ENCODE measurements at regions not wholly inside any gene's neighbourhood (a gene's known extent, or its start where the extent isn't known, plus 50 kb on each side); places are given as distances from the start of the nearest gene placed in this dataset.

DNA sequence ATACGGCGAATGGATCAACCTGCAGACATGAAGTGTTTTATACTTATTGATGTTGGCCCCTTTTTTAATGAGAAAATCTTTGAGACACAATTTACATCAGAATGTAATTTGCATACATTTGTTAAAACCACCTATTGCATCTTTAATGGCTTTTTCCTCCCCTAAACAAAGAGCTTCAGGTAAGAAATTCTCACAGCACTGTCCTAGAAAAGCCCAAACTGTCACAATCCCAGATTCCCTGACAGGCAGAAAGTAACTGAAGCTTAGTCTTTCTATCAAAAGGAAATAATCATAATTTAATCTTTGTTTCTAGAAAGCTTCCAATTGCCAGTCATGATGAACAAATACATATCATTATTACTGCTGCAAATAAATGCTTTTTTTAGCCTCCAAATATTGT is 407.9 kb downstream of the TMA16 start:
- DNase-seq (ENCODE audit: low spot score), result no peak
- H3K27ac ChIP-seq, result no peak overlapping the region
- no peak overlapping the region for H3K4me3 ChIP-seq
- TF ChIP-seq, protein P1, sequence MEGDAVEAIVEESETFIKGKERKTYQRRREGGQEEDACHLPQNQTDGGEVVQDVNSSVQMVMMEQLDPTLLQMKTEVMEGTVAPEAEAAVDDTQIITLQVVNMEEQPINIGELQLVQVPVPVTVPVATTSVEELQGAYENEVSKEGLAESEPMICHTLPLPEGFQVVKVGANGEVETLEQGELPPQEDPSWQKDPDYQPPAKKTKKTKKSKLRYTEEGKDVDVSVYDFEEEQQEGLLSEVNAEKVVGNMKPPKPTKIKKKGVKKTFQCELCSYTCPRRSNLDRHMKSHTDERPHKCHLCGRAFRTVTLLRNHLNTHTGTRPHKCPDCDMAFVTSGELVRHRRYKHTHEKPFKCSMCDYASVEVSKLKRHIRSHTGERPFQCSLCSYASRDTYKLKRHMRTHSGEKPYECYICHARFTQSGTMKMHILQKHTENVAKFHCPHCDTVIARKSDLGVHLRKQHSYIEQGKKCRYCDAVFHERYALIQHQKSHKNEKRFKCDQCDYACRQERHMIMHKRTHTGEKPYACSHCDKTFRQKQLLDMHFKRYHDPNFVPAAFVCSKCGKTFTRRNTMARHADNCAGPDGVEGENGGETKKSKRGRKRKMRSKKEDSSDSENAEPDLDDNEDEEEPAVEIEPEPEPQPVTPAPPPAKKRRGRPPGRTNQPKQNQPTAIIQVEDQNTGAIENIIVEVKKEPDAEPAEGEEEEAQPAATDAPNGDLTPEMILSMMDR (IDR thresholded peaks at IDR 0.05), result no peak

DNA sequence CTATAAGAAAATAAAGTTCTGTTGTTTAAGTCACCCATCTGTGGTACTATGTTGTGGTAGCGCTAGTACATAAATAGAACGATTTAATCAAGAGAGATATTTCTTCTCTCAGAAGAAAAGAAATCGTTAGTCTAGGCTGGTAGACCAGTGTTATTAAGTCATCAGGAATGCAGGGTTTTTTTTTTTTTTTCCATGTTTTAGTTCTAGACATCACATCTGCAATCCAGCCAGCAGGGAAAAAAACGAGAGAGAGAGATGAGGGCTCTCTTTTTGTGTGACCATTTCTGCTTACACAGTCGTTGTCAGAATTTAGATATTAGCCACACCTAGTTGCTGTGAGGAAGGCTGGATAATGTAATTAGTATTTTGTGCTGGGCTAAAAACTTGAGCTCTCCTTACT is 417.4 kb downstream of the TMA16 start:
- TF ChIP-seq, protein P1 (IDR thresholded peaks at IDR 0.05), result no peak
- Histone ChIP-seq H3K27ac (no peak overlapping the region), H3K4me3 (no peak overlapping the region)
- no peak for DNase-seq (ENCODE audit: low spot score)

DNA sequence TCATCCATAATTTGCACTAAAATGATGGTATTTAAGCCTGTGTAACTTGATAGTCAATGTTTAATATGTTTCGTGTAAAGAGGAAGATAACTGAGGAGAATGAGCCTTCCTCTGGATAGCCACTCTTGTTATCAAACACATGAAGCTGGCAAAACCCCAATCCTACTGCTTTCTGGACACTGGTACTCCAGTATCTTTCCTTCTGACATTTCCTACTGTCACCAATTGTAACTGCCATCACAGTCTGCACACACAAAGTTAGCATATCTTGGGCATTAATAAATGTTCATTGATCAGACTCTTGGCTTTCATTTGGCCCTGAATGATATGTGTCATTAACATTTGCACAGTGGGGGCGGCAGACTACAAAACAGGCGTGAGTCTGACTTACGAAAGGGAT is 419.1 kb downstream of the TMA16 start:
- H3K4me3 ChIP-seq, result no peak overlapping the region
- no peak for DNase-seq (ENCODE audit: low spot score)
- TF ChIP-seq, protein P1 (IDR thresholded peaks at IDR 0.05), result no peak
- no peak overlapping the region for H3K27ac ChIP-seq

DNA sequence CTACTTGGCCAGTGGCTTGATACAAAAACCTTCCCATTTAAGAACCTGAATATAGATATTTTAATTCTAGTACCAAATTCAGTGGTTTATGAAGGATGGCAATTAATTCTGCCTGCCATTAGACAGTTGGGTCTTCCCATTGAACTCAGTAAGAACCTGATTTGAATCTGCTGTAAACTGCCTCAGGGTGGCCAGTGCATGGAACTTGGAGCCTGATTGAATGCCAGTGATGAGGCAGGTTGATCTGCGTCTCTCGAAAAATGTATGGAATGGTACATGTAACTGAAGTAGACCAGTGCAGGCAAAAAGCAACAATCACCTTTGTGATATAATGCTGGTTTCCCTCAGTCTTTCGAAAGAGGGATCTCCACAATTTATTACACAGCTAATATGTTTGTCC is 421.4 kb downstream of the TMA16 start:
- DNase-seq (ENCODE audit: low spot score), result no peak
- Histone ChIP-seq H3K27ac (no peak overlapping the region), H3K4me3 (no peak overlapping the region)
- TF ChIP-seq, protein P1 (IDR thresholded peaks at IDR 0.05), result no peak

DNA sequence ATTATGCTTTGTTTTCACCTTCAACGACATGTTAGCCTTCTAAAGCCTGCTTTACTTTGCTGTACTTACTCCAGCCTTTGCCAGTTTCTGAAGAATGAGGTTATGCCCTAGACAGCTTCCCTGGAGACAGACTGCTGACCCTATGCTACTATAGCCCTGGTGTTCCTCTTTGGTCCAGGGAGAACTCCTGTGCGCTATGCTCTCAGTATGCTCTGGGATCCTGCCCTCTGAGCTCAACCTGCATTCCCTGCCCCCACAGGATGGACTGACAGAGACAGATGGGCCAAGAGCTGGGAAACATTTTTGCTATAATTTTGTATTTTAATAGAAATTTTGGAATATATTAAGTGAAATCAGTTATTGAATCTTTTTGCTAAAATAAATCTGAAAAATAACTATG is 425.9 kb downstream of the TMA16 start:
- Histone ChIP-seq H3K4me3 (no peak overlapping the region), H3K27ac (no peak overlapping the region)
- TF ChIP-seq, protein P1 (IDR thresholded peaks at IDR 0.05), result no peak
- DNase-seq (ENCODE audit: low spot score), result no peak

DNA sequence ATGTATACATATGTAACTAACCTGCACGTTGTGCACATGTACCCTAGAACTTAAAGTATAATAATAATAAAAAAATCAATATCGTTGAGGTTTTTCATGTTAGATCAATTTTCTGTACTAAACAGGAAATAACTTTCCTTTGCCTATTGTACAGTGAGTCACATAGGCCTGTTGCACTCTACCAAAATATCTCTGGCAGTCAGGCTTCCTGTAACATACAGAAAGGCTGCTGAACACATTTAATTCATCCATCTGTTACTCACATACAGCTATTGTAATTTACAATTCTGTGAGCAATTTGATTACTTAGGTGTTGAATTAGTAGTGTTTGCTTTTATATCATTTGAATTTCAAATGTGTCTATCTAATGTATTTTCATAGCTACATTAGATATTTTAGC is 427.8 kb downstream of the TMA16 start:
- no peak overlapping the region for H3K27ac ChIP-seq
- no peak for DNase-seq (ENCODE audit: low spot score)
- TF ChIP-seq, protein P1 (IDR thresholded peaks at IDR 0.05), result no peak
- H3K4me3 ChIP-seq, result no peak overlapping the region

DNA sequence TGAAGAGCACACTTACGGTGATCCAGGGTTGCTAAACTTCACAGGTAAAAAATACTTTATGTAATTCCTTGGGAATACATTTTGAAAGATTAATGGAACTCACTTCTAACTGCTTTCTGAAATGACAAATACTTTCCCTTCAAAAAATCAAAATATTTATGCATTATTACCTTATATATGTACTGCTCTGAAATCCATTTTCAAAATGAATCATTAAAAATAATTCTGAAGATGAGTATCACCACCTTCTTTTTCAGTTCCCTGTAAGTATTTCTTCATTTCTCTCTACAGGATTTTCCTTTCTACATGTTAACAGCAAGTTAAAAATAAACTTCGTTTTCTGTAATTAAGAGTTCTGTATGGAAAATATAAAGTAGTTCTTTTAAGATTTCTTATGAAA is 428.6 kb downstream of the TMA16 start:
- no peak overlapping the region for H3K4me3 ChIP-seq
- no peak overlapping the region for H3K27ac ChIP-seq
- DNase-seq (ENCODE audit: low spot score), result no peak
- TF ChIP-seq, protein P1 (IDR thresholded peaks at IDR 0.05), result no peak

All from coronary artery (tissue), 2 donors.